ENCODE measurements at regions not wholly inside any gene's neighbourhood (a gene's known extent, or its start where the extent isn't known, plus 50 kb on each side); places are given as distances from the start of the nearest gene placed in this dataset.

DNA sequence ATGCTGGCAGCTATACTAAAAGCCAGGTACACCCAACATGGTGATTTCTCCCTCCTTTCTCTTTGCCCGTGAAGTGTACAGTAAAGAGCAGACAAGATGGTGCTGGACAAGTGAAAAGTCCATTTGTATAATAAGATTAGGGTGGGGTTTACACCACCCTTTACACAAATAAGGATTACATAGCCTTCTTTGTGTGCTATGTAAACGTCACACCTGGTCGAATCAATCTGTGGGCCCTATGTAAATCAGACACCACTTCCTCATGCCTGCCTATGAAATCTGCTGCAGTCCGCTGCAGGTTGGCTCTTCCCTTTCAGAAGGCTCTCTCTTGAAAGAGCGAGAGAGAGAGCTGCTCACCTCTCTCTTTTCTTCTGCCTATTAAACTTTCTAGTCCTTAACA is 1054.3 kb upstream of the SLC39A10 start:
- TF ChIP-seq FOXK2 (IDR thresholded peaks at IDR 0.05) (no peak), CREM (IDR thresholded peaks at IDR 0.05; ENCODE audit: low read depth) (no peak), FOXM1 (IDR thresholded peaks at IDR 0.05; ENCODE audit: low read depth, low read length) (no peak), POLR2A (IDR thresholded peaks at IDR 0.05; ENCODE audit: low read depth, low read length) (no peak), MYC (IDR thresholded peaks at IDR 0.05; ENCODE audit: insufficient read depth, insufficient read length, insufficient replicate concordance, low read length, severe bottlenecking) (no peak), ESRRA (IDR thresholded peaks at IDR 0.05; ENCODE audit: low read length) (no peak), RBBP5 (conservative IDR thresholded peaks at IDR 0.05) (no peak), NRF1 (conservative IDR thresholded peaks at IDR 0.05; ENCODE audit: low read depth, low read length) (no peak), SUPT20H (IDR thresholded peaks at IDR 0.05; ENCODE audit: borderline replicate concordance, control insufficient read depth, low read depth, low read length) (no peak)
- TF ChIP-seq, protein P1, sequence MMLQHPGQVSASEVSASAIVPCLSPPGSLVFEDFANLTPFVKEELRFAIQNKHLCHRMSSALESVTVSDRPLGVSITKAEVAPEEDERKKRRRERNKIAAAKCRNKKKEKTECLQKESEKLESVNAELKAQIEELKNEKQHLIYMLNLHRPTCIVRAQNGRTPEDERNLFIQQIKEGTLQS (IDR thresholded peaks at IDR 0.05; ENCODE audit: borderline replicate concordance, extremely low read depth, low read depth, low read length), result no peak
- TF ChIP-seq, protein P2, sequence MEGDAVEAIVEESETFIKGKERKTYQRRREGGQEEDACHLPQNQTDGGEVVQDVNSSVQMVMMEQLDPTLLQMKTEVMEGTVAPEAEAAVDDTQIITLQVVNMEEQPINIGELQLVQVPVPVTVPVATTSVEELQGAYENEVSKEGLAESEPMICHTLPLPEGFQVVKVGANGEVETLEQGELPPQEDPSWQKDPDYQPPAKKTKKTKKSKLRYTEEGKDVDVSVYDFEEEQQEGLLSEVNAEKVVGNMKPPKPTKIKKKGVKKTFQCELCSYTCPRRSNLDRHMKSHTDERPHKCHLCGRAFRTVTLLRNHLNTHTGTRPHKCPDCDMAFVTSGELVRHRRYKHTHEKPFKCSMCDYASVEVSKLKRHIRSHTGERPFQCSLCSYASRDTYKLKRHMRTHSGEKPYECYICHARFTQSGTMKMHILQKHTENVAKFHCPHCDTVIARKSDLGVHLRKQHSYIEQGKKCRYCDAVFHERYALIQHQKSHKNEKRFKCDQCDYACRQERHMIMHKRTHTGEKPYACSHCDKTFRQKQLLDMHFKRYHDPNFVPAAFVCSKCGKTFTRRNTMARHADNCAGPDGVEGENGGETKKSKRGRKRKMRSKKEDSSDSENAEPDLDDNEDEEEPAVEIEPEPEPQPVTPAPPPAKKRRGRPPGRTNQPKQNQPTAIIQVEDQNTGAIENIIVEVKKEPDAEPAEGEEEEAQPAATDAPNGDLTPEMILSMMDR (IDR thresholded peaks at IDR 0.05 in 2 of 3, conservative IDR thresholded peaks at IDR 0.05 in 1 of 3; ENCODE audit: control insufficient read depth in 2 of 3, extremely low read depth in 1 of 3, insufficient read depth in 1 of 3, low read depth in 3 of 3, low read length in 3 of 3), result no peak

Measured in GM12878 (cell line).